AG04450 (cell line): ENCODE measurements at regions not wholly inside any gene's neighbourhood (a gene's known extent, or its start where the extent isn't known, plus 50 kb on each side); places are given as distances from the start of the nearest gene placed in this dataset.
A peak's percentile ranks its signal among the peaks of the same experiment; 100 is the strongest.

Experiments used
- CTCF ChIA-PET: fragments of 300-600, 350-600 bp; formaldehyde crosslinking; extraction: SDS; loops from one replicate; lab custom pipeline; 2022; ENCODE audit warnings: antibody characterized with exemption, inconsistent platforms; lab: Charles Lee
- POLR2A ChIA-PET: fragments of 350-600 bp; formaldehyde crosslinking; extraction: SDS; loops from one replicate; lab custom pipeline; 2021; ENCODE audit warnings: antibody characterized with exemption, inconsistent platforms; lab: Yijun Ruan, JAX
- DNase-seq: peaks from one replicate; pipeline ENCODE4 v3.0.0-alpha.2; 2011; ENCODE audit warnings: low read depth, low spot score
- H3K27ac ChIP-seq: one replicate; pipeline ENCODE4 v1.5.1; 2012; ENCODE audit warnings: low read depth, low read length, control low read depth
- H3K27me3 ChIP-seq: one replicate; pipeline ENCODE4 v1.6.0; 2012; ENCODE audit warnings: low read length; ENCODE audit not compliant: control insufficient read depth, insufficient read depth
- H3K4me3 ChIP-seq: 2 replicates; pipeline ENCODE4 v1.5.1; 2011; ENCODE audit warnings: mild to moderate bottlenecking, low read depth, low read length, control low read depth
- H3K9me3 ChIP-seq: 2 replicates; pipeline ENCODE4 v1.5.1; 2012; ENCODE audit warnings: low read length; ENCODE audit not compliant: control insufficient read depth, insufficient read depth
- TF ChIP-seq, protein P1 (sequence below): IDR thresholded peaks from 2 replicates; pipeline ENCODE4 v1.5.1; 2011; ENCODE audit warnings: low read depth, low read length, control low read depth, inconsistent platforms

DNA sequence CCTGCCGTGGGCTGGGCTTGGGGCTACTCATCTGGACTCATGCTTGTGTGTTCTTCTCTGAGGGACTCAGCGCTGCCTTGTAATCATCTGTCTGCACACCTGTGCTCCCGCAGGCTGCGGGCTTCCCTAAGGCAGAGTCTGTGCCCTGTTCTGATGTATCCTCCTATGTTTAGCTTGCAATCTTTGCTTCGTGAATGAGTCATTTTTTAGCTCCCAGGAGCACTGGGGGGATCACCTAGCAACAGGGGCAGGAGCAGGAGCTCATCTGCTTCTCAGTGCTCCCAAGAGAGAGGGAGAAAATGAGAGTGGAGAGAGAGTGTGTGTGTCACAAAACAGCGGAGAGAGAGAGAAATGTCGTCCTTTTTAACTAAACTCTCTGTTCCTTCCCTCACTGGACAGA lies 202.4 kb upstream of the ZNF618 start:
- Histone ChIP-seq H3K27me3 (no peaks in the 10 kb centered on the region), H3K27ac (peak overlapping the region; percentile 31), H3K9me3 (peaks cover 10% of the 10 kb centered on the region; the same call in 1 of the 2 replicates), H3K4me3 (no peak overlapping the region)
- no peak for DNase-seq
- CTCF ChIA-PET = interaction anchor here (0.9 kb wide), 1 partner anchor 8 kb away, joined by 3 read pairs; no protein-coding TSS in a partner anchor
- POLR2A ChIA-PET = no interaction called here
- TF ChIP-seq, protein P1, sequence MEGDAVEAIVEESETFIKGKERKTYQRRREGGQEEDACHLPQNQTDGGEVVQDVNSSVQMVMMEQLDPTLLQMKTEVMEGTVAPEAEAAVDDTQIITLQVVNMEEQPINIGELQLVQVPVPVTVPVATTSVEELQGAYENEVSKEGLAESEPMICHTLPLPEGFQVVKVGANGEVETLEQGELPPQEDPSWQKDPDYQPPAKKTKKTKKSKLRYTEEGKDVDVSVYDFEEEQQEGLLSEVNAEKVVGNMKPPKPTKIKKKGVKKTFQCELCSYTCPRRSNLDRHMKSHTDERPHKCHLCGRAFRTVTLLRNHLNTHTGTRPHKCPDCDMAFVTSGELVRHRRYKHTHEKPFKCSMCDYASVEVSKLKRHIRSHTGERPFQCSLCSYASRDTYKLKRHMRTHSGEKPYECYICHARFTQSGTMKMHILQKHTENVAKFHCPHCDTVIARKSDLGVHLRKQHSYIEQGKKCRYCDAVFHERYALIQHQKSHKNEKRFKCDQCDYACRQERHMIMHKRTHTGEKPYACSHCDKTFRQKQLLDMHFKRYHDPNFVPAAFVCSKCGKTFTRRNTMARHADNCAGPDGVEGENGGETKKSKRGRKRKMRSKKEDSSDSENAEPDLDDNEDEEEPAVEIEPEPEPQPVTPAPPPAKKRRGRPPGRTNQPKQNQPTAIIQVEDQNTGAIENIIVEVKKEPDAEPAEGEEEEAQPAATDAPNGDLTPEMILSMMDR = no peak

DNA sequence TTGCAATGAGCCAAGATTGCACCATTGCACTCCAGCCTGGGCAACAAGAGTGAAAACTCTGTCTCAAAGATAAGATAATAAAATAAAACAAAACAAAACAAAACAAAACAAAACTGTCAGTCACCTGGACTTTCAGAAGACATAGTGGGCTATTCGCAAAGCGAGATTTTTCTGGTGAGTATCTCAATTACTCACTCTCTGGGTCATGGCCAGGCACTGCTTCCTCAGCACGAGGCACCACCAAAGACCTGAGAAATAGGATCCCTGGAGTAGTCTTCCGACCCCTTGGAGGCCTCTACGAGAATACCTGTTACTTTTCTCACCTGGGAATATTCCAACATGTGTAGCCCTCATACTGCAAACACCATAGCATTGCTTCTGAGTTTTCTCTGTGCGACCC lies 201.7 kb upstream of the ZNF618 start:
- POLR2A ChIA-PET = interaction anchor here (0.7 kb wide), 1 partner anchor 47 kb away, joined by 5 read pairs; no protein-coding TSS in a partner anchor
- Histone ChIP-seq H3K27ac (peak overlapping the region; percentile 98), H3K4me3 (no peak overlapping the region), H3K9me3 (peaks cover 9% of the 10 kb centered on the region; the same call in 1 of the 2 replicates), H3K27me3 (no peaks in the 10 kb centered on the region)
- CTCF ChIA-PET = interaction anchor here (1.6 kb wide), 1 partner anchor 16 kb away, joined by 5 read pairs; no protein-coding TSS in a partner anchor
- no peak for DNase-seq
- TF ChIP-seq, protein P1 = no peak

DNA sequence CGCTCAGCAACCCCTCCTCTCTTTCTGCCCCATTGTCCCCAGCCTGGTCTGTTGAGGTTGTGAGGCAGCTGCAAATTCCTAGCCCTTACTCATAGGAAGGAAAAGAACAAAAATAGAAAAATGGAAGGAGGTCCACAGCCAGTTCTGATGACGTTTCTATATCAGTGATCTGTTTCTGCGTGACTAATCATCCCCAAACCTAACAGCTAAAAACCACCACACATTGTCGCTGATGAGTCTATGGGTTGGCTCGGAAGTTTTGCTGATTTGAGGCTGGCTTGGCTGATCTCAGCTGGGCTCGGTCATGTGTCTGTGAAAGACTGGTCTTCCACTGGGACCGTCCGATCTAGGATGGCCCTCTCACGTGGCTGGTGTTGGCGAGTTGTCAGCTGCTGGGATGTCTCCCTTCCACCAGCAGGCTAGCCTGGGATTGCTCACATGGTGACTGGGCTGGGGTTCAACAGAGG lies 200.6 kb upstream of the ZNF618 start:
- Histone ChIP-seq H3K4me3 (0 out of 2 replicates have a peak overlapping the region, but pooled peaks have one; percentile 7), H3K27me3 (no peaks in the 10 kb centered on the region), H3K9me3 (peaks cover under 1% of the 10 kb centered on the region; the same call in 1 of the 2 replicates), H3K27ac (peak overlapping the region; percentile 98)
- DNase-seq = peak; percentile 91
- ChIA-PET CTCF (interaction anchor here (0.7 to 1.6 kb wide), 4 partner anchors 17 to 522 kb away, joined by 3 to 6 read pairs (median 4); no protein-coding TSS in a partner anchor), POLR2A (interaction anchor here (0.7 to 2.1 kb wide), 6 partner anchors 9 to 1008 kb away, joined by 3 to 6 read pairs (median 5); partner anchors contain the start of genes C9orf43 and POLE3)
- TF ChIP-seq, protein P1 = no peak

DNA sequence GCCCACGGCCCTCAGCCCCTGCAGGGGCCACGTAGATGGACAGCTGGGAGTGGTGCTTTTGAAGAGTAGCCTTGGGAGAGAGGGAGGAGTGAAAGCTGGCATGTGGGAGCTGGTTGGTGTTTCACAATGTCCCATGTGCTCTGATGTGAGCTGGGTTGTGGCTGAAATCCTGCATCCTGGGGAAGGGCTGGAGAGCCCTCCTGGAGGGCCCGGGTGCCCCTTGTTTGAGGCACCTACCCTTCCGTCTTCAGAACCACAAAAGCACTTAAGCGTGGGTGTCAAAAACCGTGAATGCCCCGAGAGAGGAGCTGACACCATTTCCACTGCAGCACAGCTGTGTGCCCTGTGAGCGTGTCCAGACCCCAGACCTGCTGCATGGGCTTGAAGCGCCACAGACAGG lies 199.1 kb upstream of the ZNF618 start:
- POLR2A ChIA-PET = interaction anchor here (2.1 kb wide), 1 partner anchor 267 kb away, joined by 6 read pairs; the partner anchor contains the start of genes C9orf43 and POLE3
- Histone ChIP-seq H3K9me3 (no peaks in the 10 kb centered on the region), H3K27me3 (no peaks in the 10 kb centered on the region), H3K27ac (no peak overlapping the region), H3K4me3 (no peak overlapping the region)
- CTCF ChIA-PET = interaction anchor here (1.6 kb wide), 1 partner anchor 85 kb away, joined by 4 read pairs; no protein-coding TSS in a partner anchor
- TF ChIP-seq, protein P1 = no peak
- DNase-seq = no peak

DNA sequence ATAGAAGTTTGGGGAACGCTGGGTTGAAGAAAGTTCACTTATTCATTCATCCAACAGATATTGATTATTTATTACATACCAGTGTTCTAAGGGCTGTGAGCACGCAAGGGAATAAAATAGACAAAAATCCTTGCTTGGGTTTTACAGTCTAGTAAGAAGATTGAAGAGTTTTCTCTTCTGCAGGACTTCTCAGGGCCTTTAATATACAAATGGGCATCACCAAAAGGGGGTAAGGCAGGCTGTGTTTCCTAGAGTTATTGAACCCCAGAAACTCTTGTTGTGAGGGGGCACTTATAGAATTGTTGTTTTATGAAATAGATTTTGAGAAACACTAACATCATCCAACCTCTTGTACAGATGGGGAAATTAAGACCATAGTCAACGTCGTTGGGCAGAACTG lies 198.5 kb upstream of the ZNF618 start:
- DNase-seq = no peak
- no peak overlapping the region for H3K27ac ChIP-seq
- POLR2A ChIA-PET = no interaction called here
- H3K4me3 ChIP-seq = no peak overlapping the region
- no peaks in the 10 kb centered on the region for H3K9me3 ChIP-seq
- CTCF ChIA-PET = no interaction called here
- no peaks in the 10 kb centered on the region for H3K27me3 ChIP-seq
- TF ChIP-seq, protein P1 = no peak
